Uterus (tissue), 3 donors: ENCODE measurements at regions not wholly inside any gene's neighbourhood (a gene's known extent, or its start where the extent isn't known, plus 50 kb on each side); places are given as distances from the start of the nearest gene placed in this dataset.

Experiments
- DNase-seq, 2 donors: peaks; one replicate each; pipeline ENCODE4 v3.0.0-alpha.2; 2019 to 2020
- H3K27ac ChIP-seq, 2 donors: fragments of 200-600 bp; sonication (generic); 1 replicate in 1 of 2; 2 replicates in 1 of 2; pipeline ENCODE4 v1.5.1; 2016 to 2018
- H3K27me3 ChIP-seq, 2 donors: fragments of 200-600 bp; sonication (generic); one replicate each; pipeline ENCODE4 v1.5.1; 2018 to 2019; ENCODE audit warnings: control low read depth in 1 of 2
- H3K36me3 ChIP-seq, 2 donors: fragments of 200-600 bp; sonication (generic); one replicate each; pipeline ENCODE4 v1.5.1; 2019; ENCODE audit warnings: control low read depth in 1 of 2
- H3K4me1 ChIP-seq, 2 donors: fragments of 200-600 bp; sonication (generic); one replicate each; pipeline ENCODE4 v1.5.1; 2018 to 2019; ENCODE audit warnings: control low read depth in 1 of 2
- H3K4me3 ChIP-seq, 2 donors: fragments of 200-600 bp; sonication (generic); 1 replicate in 1 of 2; 2 replicates in 1 of 2; pipeline ENCODE4 v1.5.1; 2018 to 2019; ENCODE audit warnings: mild to moderate bottlenecking in 1 of 2
- H3K9me3 ChIP-seq, 2 donors: fragments of 200-600 bp; sonication (generic); one replicate each; pipeline ENCODE4 v1.5.1; 2019; ENCODE audit warnings: control low read depth in 1 of 2
- CTCF ChIP-seq, 4 experiments: fragments of 200-600 bp in 2 of 4; fragments of 450-650 bp in 2 of 4; sonication (generic) in 2 of 4; IDR thresholded peaks; one replicate each; pipeline ENCODE4 v1.5.1; 2016 to 2019; ENCODE audit warnings: antibody characterized with exemption in 4 of 4, mild to moderate bottlenecking in 2 of 4, moderate library complexity in 1 of 4
- POLR2A ChIP-seq, 2 donors: fragments of 450-650 bp; IDR thresholded peaks; one replicate each; pipeline ENCODE4 v1.6.1; 2016; ENCODE audit warnings: antibody characterized with exemption in 2 of 2, mild to moderate bottlenecking in 1 of 2, moderate library complexity in 1 of 2
- intact Hi-C: fragments of 100-400 bp; cut with DNase I; formaldehyde crosslinking; loops from one replicate; pipeline ENCODE4 v1.15.1; 2023; ENCODE audit warnings: low total_unique reads
- donor health status: DM: yes; HTN: yes; CAD: no.

GRCh38 chr19:29014857-29015436, 198.0 kb downstream of the UQCRFS1 start:
- H3K4me3 ChIP-seq: no peak overlapping the region
- no peaks in the 10 kb centered on the region for H3K4me1 ChIP-seq
- no peaks in the 10 kb centered on the region for H3K9me3 ChIP-seq
- no peak for DNase-seq
- H3K36me3 ChIP-seq: no peaks in the 10 kb centered on the region
- intact Hi-C loops: no loop called here
- no peaks in the 10 kb centered on the region for H3K27me3 ChIP-seq
- H3K27ac ChIP-seq: no peak overlapping the region
- TF ChIP-seq POLR2A (IDR thresholded peaks at IDR 0.05) (no peak), CTCF (IDR thresholded peaks at IDR 0.05) (no peak)

GRCh38 chr19:29013988-29014387, 199.0 kb downstream of the UQCRFS1 start:
- Histone ChIP-seq H3K36me3 (no peaks in the 10 kb centered on the region), H3K27me3 (no peaks in the 10 kb centered on the region), H3K9me3 (no peaks in the 10 kb centered on the region), H3K27ac (no peak overlapping the region), H3K4me3 (no peak overlapping the region), H3K4me1 (no peaks in the 10 kb centered on the region)
- intact Hi-C loops: no loop called here
- TF ChIP-seq POLR2A (IDR thresholded peaks at IDR 0.05) (no peak), CTCF (IDR thresholded peaks at IDR 0.05) (no peak)
- DNase-seq: no peak

GRCh38 chr19:29013325-29013724, 199.6 kb downstream of the UQCRFS1 start:
- H3K9me3 ChIP-seq: no peaks in the 10 kb centered on the region
- H3K36me3 ChIP-seq: no peaks in the 10 kb centered on the region
- H3K27me3 ChIP-seq: no peaks in the 10 kb centered on the region
- no peak overlapping the region for H3K4me3 ChIP-seq
- no peaks in the 10 kb centered on the region for H3K4me1 ChIP-seq
- no peak for TF ChIP-seq CTCF (IDR thresholded peaks at IDR 0.05)
- TF ChIP-seq POLR2A (IDR thresholded peaks at IDR 0.05): no peak
- intact Hi-C loops: no loop called here
- H3K27ac ChIP-seq: no peak overlapping the region
- no peak for DNase-seq

- Histone ChIP-seq H3K9me3 (no peaks in the 10 kb centered on the region), H3K36me3 (no peaks in the 10 kb centered on the region), H3K4me1 (no peaks in the 10 kb centered on the region), H3K27me3 (no peaks in the 10 kb centered on the region), H3K4me3 (no peak overlapping the region), H3K27ac (no peak overlapping the region)
- TF ChIP-seq CTCF (IDR thresholded peaks at IDR 0.05): no peak
- TF ChIP-seq POLR2A (IDR thresholded peaks at IDR 0.05): no peak
- intact Hi-C loops: no loop called here
- no peak for DNase-seq
Observed at GRCh38 chr19:29012457-29012856, 200.5 kb downstream of the UQCRFS1 start.

- Histone ChIP-seq H3K4me3 (no peak overlapping the region), H3K36me3 (no peaks in the 10 kb centered on the region), H3K9me3 (no peaks in the 10 kb centered on the region), H3K4me1 (no peaks in the 10 kb centered on the region), H3K27me3 (no peaks in the 10 kb centered on the region), H3K27ac (no peak overlapping the region)
- TF ChIP-seq CTCF (IDR thresholded peaks at IDR 0.05) (no peak), POLR2A (IDR thresholded peaks at IDR 0.05) (no peak)
- intact Hi-C loops: no loop called here
- no peak for DNase-seq
Observed at GRCh38 chr19:29010276-29010675, 202.7 kb downstream of the UQCRFS1 start.
